CD8-positive, alpha-beta memory T cell (primary cell): ENCODE measurements at regions not wholly inside any gene's neighbourhood (a gene's known extent, or its start where the extent isn't known, plus 50 kb on each side); places are given as distances from the start of the nearest gene placed in this dataset.

Experiments used
- CTCF ChIA-PET: fragments of 350-600 bp; sonication (Branson Sonifier 250); formaldehyde crosslinking; loops from one replicate; lab custom pipeline; 2021; ENCODE audit warnings: antibody characterized with exemption; lab: Charles Lee
- POLR2A ChIA-PET: fragments of 350-600 bp; sonication (Branson Sonifier 250); formaldehyde crosslinking; loops from one replicate; lab custom pipeline; 2021; ENCODE audit warnings: antibody characterized with exemption; lab: Charles Lee
- DNase-seq, 5 donors: peaks; one replicate each; pipeline versions ENCODE4 v3.0.0 to v3.0.0-alpha.2; 2020 to 2022; ENCODE audit warnings: mixed read lengths in 1 of 5
- H3K27ac ChIP-seq: one replicate; pipeline ENCODE4 v1.7.0; 2013; ENCODE audit warnings: low read depth, mild to moderate bottlenecking, low read length, moderate library complexity
- H3K27me3 ChIP-seq: 2 replicates; pipeline ENCODE4 v1.7.0; 2013; ENCODE audit warnings: low read length, mild to moderate bottlenecking; ENCODE audit not compliant: insufficient read depth, poor library complexity, severe bottlenecking
- H3K36me3 ChIP-seq: 2 replicates; pipeline ENCODE4 v1.7.0; 2013; ENCODE audit warnings: mild to moderate bottlenecking, low read length, moderate library complexity; ENCODE audit not compliant: insufficient read depth
- H3K4me1 ChIP-seq: 2 replicates; pipeline ENCODE4 v1.7.0; 2013; ENCODE audit warnings: mild to moderate bottlenecking, low read length, moderate library complexity; ENCODE audit not compliant: insufficient read depth
- H3K4me3 ChIP-seq: 2 replicates; pipeline ENCODE4 v1.7.0; 2013; ENCODE audit warnings: mild to moderate bottlenecking, low read length
- H3K9me3 ChIP-seq: 2 replicates; pipeline ENCODE4 v1.7.0; 2013; ENCODE audit warnings: mild to moderate bottlenecking, low read length
- H3K27ac Mint-ChIP-seq, 8 donors: one replicate each; pipeline ENCODE4 v1.8.0; 2020 to 2021; ENCODE audit warnings: mixed read lengths in 8 of 8, mild to moderate bottlenecking in 6 of 8, inconsistent platforms in 3 of 8, moderate library complexity in 3 of 8
- H3K27me3 Mint-ChIP-seq, 2 donors: one replicate each; pipeline ENCODE4 v1.8.0; 2020 to 2021; ENCODE audit warnings: mixed read lengths in 2 of 2, mild to moderate bottlenecking in 1 of 2, moderate library complexity in 1 of 2
- H3K36me3 Mint-ChIP-seq, 3 donors: one replicate each; pipeline ENCODE4 v1.8.0; 2020 to 2021; ENCODE audit warnings: mixed read lengths in 3 of 3, inconsistent platforms in 1 of 3, mild to moderate bottlenecking in 1 of 3
- H3K4me1 Mint-ChIP-seq, 3 donors: one replicate each; pipeline ENCODE4 v1.8.0; 2020 to 2021; ENCODE audit warnings: mixed read lengths in 3 of 3, inconsistent platforms in 1 of 3, mild to moderate bottlenecking in 1 of 3
- H3K4me3 Mint-ChIP-seq, 7 donors: one replicate each; pipeline ENCODE4 v1.8.0; 2020 to 2021; ENCODE audit warnings: mixed read lengths in 7 of 7, mild to moderate bottlenecking in 6 of 7, moderate library complexity in 4 of 7, inconsistent platforms in 2 of 7
- H3K9me3 Mint-ChIP-seq, 5 donors: one replicate each; pipeline ENCODE4 v1.8.0; 2020 to 2022; ENCODE audit warnings: mixed read lengths in 5 of 5, mild to moderate bottlenecking in 3 of 5, moderate library complexity in 2 of 5, inconsistent platforms in 1 of 5

DNA sequence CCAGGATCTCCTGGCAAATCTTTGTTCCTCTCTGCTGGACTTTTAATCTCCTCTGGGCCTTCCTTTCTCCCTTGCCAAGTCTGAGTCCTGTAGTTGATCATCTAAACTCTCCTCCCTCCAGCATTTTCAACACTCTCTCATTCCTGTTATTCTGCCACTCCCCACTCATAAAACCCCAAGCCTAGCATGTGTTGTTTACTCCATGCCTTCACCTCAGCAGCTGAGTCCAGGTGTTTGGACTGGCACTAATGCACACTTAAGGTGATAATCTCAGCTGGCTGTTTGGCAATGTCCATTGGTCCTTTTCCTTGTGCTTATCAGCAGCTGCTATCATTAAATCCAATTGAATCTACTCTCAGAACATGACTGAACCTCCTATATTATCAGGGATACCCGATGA, 876.8 kb upstream of the TENM4 start:
- Mint-ChIP-seq H3K36me3 (no peaks in the 10 kb centered on the region), H3K27me3 (no peaks in the 10 kb centered on the region), H3K27ac (no peak overlapping the region), H3K4me3 (no peak overlapping the region), H3K9me3 (peaks cover 4 to 23% (median 18%) of the 10 kb centered on the region in 5 donors), H3K4me1 (no peaks in the 10 kb centered on the region)
- H3K27ac ChIP-seq, result no peak overlapping the region
- no peaks in the 10 kb centered on the region for H3K4me1 ChIP-seq
- CTCF ChIA-PET, result no interaction called here
- H3K4me3 ChIP-seq, result no peak overlapping the region
- POLR2A ChIA-PET, result no interaction called here
- no peak for DNase-seq
- H3K36me3 ChIP-seq, result no peaks in the 10 kb centered on the region
- H3K27me3 ChIP-seq, result no peaks in the 10 kb centered on the region
- peaks cover 4% of the 10 kb centered on the region for H3K9me3 ChIP-seq

DNA sequence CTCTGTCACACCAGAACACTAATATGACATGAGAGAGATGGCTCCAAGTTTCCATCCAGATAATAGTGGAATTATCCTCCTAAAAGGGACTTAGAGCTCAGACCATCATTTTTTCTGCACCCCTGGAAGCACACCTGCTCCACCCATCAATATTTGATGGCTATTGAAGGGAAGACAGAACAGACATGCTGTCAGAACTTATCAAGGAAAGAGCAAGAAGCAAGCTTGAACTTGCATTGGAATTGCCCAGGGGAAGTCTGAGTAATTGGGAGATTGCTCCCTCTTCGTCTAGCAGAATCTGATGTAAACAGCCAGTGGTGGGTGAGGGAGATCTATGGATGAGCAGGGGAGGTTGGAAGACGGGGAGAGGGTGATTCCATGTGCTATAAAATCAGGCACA, 874.4 kb upstream of the TENM4 start:
- Histone ChIP-seq H3K4me3 (no peak overlapping the region), H3K4me1 (no peaks in the 10 kb centered on the region), H3K9me3 (peaks cover 4% of the 10 kb centered on the region), H3K36me3 (no peaks in the 10 kb centered on the region), H3K27me3 (no peaks in the 10 kb centered on the region), H3K27ac (no peak overlapping the region)
- Mint-ChIP-seq H3K4me1 (no peaks in the 10 kb centered on the region), H3K4me3 (no peak overlapping the region), H3K36me3 (no peaks in the 10 kb centered on the region), H3K27ac (no peak overlapping the region), H3K9me3 (peaks cover 3 to 23% (median 15%) of the 10 kb centered on the region in 5 donors), H3K27me3 (no peaks in the 10 kb centered on the region)
- CTCF ChIA-PET, result no interaction called here
- POLR2A ChIA-PET, result no interaction called here
- DNase-seq, result no peak

DNA sequence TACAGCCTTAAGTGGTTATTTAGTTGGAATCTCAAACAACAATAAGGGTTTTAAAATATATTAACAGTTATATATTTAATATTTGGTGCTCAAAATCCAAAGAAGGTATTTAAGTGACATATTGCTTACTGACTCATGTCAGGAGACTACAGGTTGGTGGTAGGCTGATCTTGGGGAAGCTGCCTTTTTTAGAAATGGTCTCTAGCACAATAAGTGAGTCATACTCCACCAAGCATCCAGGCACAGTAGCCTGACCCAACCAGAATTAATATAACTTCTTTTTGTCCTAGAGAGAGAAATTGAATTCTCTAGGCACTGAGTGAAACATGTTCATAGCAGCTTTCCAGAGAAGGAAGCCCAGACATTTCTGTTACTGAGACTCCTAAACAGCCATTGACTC, 868.5 kb upstream of the TENM4 start:
- Histone ChIP-seq H3K4me1 (no peaks in the 10 kb centered on the region), H3K9me3 (no peaks in the 10 kb centered on the region), H3K27ac (no peak overlapping the region), H3K36me3 (no peaks in the 10 kb centered on the region), H3K4me3 (no peak overlapping the region), H3K27me3 (no peaks in the 10 kb centered on the region)
- no peaks in the 10 kb centered on the region for H3K4me1 Mint-ChIP-seq
- POLR2A ChIA-PET, result no interaction called here
- H3K9me3 Mint-ChIP-seq, result peaks cover 8 to 21% (median 11%) of the 10 kb centered on the region in 5 donors
- no peak overlapping the region for H3K4me3 Mint-ChIP-seq
- no peaks in the 10 kb centered on the region for H3K36me3 Mint-ChIP-seq
- H3K27ac Mint-ChIP-seq, result no peak overlapping the region
- CTCF ChIA-PET, result no interaction called here
- H3K27me3 Mint-ChIP-seq, result no peaks in the 10 kb centered on the region
- DNase-seq, result no peak

DNA sequence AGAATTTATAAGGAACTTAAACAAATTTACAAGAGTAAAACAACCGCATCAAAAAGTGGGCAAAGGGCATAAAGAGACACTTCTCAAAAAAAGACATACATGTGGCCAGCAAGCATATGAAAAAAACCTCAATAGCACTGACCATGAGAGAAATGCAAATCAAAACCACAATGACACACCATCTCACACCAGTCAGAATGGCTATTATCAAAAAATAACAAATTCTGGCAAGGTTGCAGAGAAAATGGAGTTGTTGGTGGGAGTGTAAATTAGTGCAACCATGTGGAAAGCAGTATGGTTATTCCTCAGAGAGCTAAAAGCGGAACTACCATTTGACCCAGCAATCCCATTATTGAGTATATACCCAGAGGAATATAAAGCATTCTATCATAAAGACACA, 866.8 kb upstream of the TENM4 start:
- Histone ChIP-seq H3K4me1 (no peaks in the 10 kb centered on the region), H3K27me3 (no peaks in the 10 kb centered on the region), H3K36me3 (no peaks in the 10 kb centered on the region), H3K4me3 (no peak overlapping the region), H3K9me3 (no peaks in the 10 kb centered on the region), H3K27ac (no peak overlapping the region)
- CTCF ChIA-PET, result no interaction called here
- Mint-ChIP-seq H3K27me3 (no peaks in the 10 kb centered on the region), H3K4me1 (no peaks in the 10 kb centered on the region), H3K4me3 (no peak overlapping the region), H3K9me3 (peaks cover 15 to 28% (median 16%) of the 10 kb centered on the region in 5 donors), H3K36me3 (no peaks in the 10 kb centered on the region), H3K27ac (no peak overlapping the region)
- no peak for DNase-seq
- POLR2A ChIA-PET, result no interaction called here

- H3K36me3 Mint-ChIP-seq, result no peaks in the 10 kb centered on the region
- POLR2A ChIA-PET, result no interaction called here
- CTCF ChIA-PET, result no interaction called here
- no peak overlapping the region for H3K4me3 ChIP-seq
- no peak overlapping the region for H3K27ac ChIP-seq
- no peak for DNase-seq
- peaks cover 0 to 31% (median 6%) of the 10 kb centered on the region in 5 donors for H3K9me3 Mint-ChIP-seq
- no peaks in the 10 kb centered on the region for H3K4me1 Mint-ChIP-seq
- H3K36me3 ChIP-seq, result no peaks in the 10 kb centered on the region
- H3K4me1 ChIP-seq, result no peaks in the 10 kb centered on the region
- H3K9me3 ChIP-seq, result no peaks in the 10 kb centered on the region
- H3K27me3 ChIP-seq, result no peaks in the 10 kb centered on the region
- H3K27ac Mint-ChIP-seq, result no peak overlapping the region
- no peak overlapping the region for H3K4me3 Mint-ChIP-seq
- H3K27me3 Mint-ChIP-seq, result no peaks in the 10 kb centered on the region
Measured at GRCh38 chr11:80297858-80298632, 857.2 kb upstream of the TENM4 start.

DNA sequence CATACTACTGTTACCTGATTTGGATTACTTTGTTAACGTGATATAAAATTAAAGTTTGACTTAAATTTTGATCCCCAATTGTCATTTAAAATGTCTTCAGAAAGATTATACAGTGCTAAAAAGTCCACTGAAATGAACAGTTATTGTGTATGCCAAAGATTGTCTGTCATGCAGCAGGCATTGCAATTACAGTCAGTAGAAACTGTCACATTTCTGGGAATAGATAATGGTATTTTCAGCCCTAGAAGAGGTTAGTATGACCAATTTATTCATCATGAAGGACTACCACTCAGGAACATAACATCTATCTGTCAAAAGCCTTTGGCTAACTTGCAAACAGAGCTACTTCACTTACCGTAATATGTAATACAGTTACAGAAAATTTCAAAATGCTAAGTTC, 852.5 kb upstream of the TENM4 start:
- no peak overlapping the region for H3K27ac ChIP-seq
- ChIA-PET CTCF (no interaction called here), POLR2A (no interaction called here)
- no peaks in the 10 kb centered on the region for H3K36me3 ChIP-seq
- H3K27me3 ChIP-seq, result no peaks in the 10 kb centered on the region
- no peak overlapping the region for H3K4me3 Mint-ChIP-seq
- H3K4me1 Mint-ChIP-seq, result no peaks in the 10 kb centered on the region
- no peaks in the 10 kb centered on the region for H3K4me1 ChIP-seq
- H3K27ac Mint-ChIP-seq, result no peak overlapping the region
- no peak overlapping the region for H3K4me3 ChIP-seq
- H3K9me3 Mint-ChIP-seq, result peaks cover 7 to 39% (median 15%) of the 10 kb centered on the region in 5 donors
- H3K36me3 Mint-ChIP-seq, result no peaks in the 10 kb centered on the region
- no peak for DNase-seq
- no peaks in the 10 kb centered on the region for H3K27me3 Mint-ChIP-seq
- H3K9me3 ChIP-seq, result no peaks in the 10 kb centered on the region

GRCh38 chr11:80284946-80285785, 844.3 kb upstream of the TENM4 start:
- Mint-ChIP-seq H3K27me3 (no peaks in the 10 kb centered on the region), H3K27ac (no peak overlapping the region), H3K4me1 (no peaks in the 10 kb centered on the region), H3K9me3 (peaks cover 7 to 30% (median 24%) of the 10 kb centered on the region in 5 donors), H3K4me3 (no peak overlapping the region), H3K36me3 (no peaks in the 10 kb centered on the region)
- no peak overlapping the region for H3K4me3 ChIP-seq
- no peaks in the 10 kb centered on the region for H3K27me3 ChIP-seq
- H3K36me3 ChIP-seq, result no peaks in the 10 kb centered on the region
- no peaks in the 10 kb centered on the region for H3K9me3 ChIP-seq
- CTCF ChIA-PET, result no interaction called here
- H3K27ac ChIP-seq, result no peak overlapping the region
- POLR2A ChIA-PET, result no interaction called here
- no peak for DNase-seq
- H3K4me1 ChIP-seq, result no peaks in the 10 kb centered on the region

- H3K4me3 Mint-ChIP-seq, result no peak overlapping the region
- no peak overlapping the region for H3K27ac Mint-ChIP-seq
- ChIA-PET POLR2A (no interaction called here), CTCF (no interaction called here)
- Histone ChIP-seq H3K4me1 (no peaks in the 10 kb centered on the region), H3K4me3 (no peak overlapping the region), H3K27ac (no peak overlapping the region), H3K9me3 (no peaks in the 10 kb centered on the region), H3K27me3 (no peaks in the 10 kb centered on the region), H3K36me3 (no peaks in the 10 kb centered on the region)
- no peaks in the 10 kb centered on the region for H3K4me1 Mint-ChIP-seq
- no peaks in the 10 kb centered on the region for H3K36me3 Mint-ChIP-seq
- H3K27me3 Mint-ChIP-seq, result no peaks in the 10 kb centered on the region
- DNase-seq, result no peak
- H3K9me3 Mint-ChIP-seq, result peaks cover 2 to 19% (median 15%) of the 10 kb centered on the region in 5 donors
Measured at GRCh38 chr11:80282643-80283042, 841.8 kb upstream of the TENM4 start.
